Mesothelial cell of epicardium (in vitro differentiated cells): ENCODE measurements at regions not wholly inside any gene's neighbourhood (a gene's known extent, or its start where the extent isn't known, plus 50 kb on each side); places are given as distances from the start of the nearest gene placed in this dataset.
"Not testable (repeated sequence)": the region's sequence is repeated elsewhere in the genome, so short reads cannot be mapped to it uniquely, and the experiment has no call there.

ENCODE experiments used
- DNase-seq, 2 experiments: peaks; one replicate each; pipeline ENCODE4 v3.0.0; 2021; ENCODE audit warnings: low spot score in 2 of 2; ENCODE audit not compliant: unreplicated experiment in 2 of 2
- H3K27ac Mint-ChIP-seq: 2 replicates; pipeline ENCODE4 v1.8.0; 2021; ENCODE audit warnings: mixed read lengths
- H3K27me3 Mint-ChIP-seq: 2 replicates; pipeline ENCODE4 v1.8.0; 2021; ENCODE audit warnings: low read depth, mixed read lengths
- H3K36me3 Mint-ChIP-seq: 2 replicates; pipeline ENCODE4 v1.8.0; 2021; ENCODE audit warnings: mixed read lengths
- H3K4me1 Mint-ChIP-seq: 2 replicates; pipeline ENCODE4 v1.8.0; 2021; ENCODE audit warnings: mixed read lengths
- H3K4me3 Mint-ChIP-seq: 2 replicates; pipeline ENCODE4 v1.8.0; 2021; ENCODE audit warnings: mild to moderate bottlenecking, moderate library complexity, mixed read lengths
- H3K9me3 Mint-ChIP-seq: 2 replicates; pipeline ENCODE4 v1.8.0; 2021; ENCODE audit warnings: mixed read lengths
- CTCF ChIP-seq: fragments of 200-600 bp; sonication (generic); IDR thresholded peaks from one replicate; pipeline ENCODE4 v1.5.0; 2021; ENCODE audit warnings: antibody characterized with exemption; ENCODE audit not compliant: unreplicated experiment

GRCh38 chr15:100772892-100773520, 106.6 kb upstream of the ALDH1A3 start:
- no peak for TF ChIP-seq CTCF
- H3K27ac Mint-ChIP-seq, result peak overlapping the region; percentile 35

GRCh38 chr15:100774044-100774443, 105.6 kb upstream of the ALDH1A3 start:
- not testable (repeated sequence) for H3K9me3 Mint-ChIP-seq, H3K4me3 Mint-ChIP-seq, DNase-seq, H3K27me3 Mint-ChIP-seq, H3K27ac Mint-ChIP-seq, H3K36me3 Mint-ChIP-seq
- H3K4me1 Mint-ChIP-seq, result peaks cover 36% of the 10 kb centered on the region

More at GRCh38 chr15:100772892-100773520, 106.6 kb upstream of the ALDH1A3 start:
- no peak overlapping the region for H3K4me3 Mint-ChIP-seq
- H3K36me3 Mint-ChIP-seq, result peaks cover 2% of the 10 kb centered on the region
- H3K27me3 Mint-ChIP-seq, result no peaks in the 10 kb centered on the region
- DNase-seq, result no peak
- H3K4me1 Mint-ChIP-seq, result peaks cover 33% of the 10 kb centered on the region
- H3K9me3 Mint-ChIP-seq, result peaks cover 7% of the 10 kb centered on the region

GRCh38 chr15:100775581-100776185, 103.9 kb upstream of the ALDH1A3 start:
- H3K4me3 Mint-ChIP-seq, result no peak overlapping the region
- peaks cover 27% of the 10 kb centered on the region for H3K4me1 Mint-ChIP-seq
- peaks cover 2% of the 10 kb centered on the region for H3K36me3 Mint-ChIP-seq
- H3K27ac Mint-ChIP-seq, result no peak overlapping the region
- H3K27me3 Mint-ChIP-seq, result no peaks in the 10 kb centered on the region
- DNase-seq, result no peak
- H3K9me3 Mint-ChIP-seq, result peaks cover 7% of the 10 kb centered on the region
- TF ChIP-seq CTCF, result no peak

- Mint-ChIP-seq H3K27ac (no peak overlapping the region), H3K4me3 (no peak overlapping the region), H3K27me3 (peaks cover 1% of the 10 kb centered on the region), H3K9me3 (peaks cover 7% of the 10 kb centered on the region), H3K4me1 (peaks cover 11% of the 10 kb centered on the region), H3K36me3 (peaks cover 2% of the 10 kb centered on the region)
- TF ChIP-seq CTCF, result no peak
- peak in 1 of 2 experiments; percentile 24 for DNase-seq
Observed at GRCh38 chr15:100777821-100778220, 101.8 kb upstream of the ALDH1A3 start.

GRCh38 chr15:100778831-100779288, 100.8 kb upstream of the ALDH1A3 start:
- Mint-ChIP-seq H3K27me3 (peaks cover 8% of the 10 kb centered on the region), H3K9me3 (peaks cover 7% of the 10 kb centered on the region), H3K4me3 (no peak overlapping the region), H3K36me3 (no peaks in the 10 kb centered on the region), H3K4me1 (peaks cover 6% of the 10 kb centered on the region), H3K27ac (no peak overlapping the region)
- no peak for TF ChIP-seq CTCF
- peak in 1 of 2 experiments; percentile 29 for DNase-seq

- H3K9me3 Mint-ChIP-seq, result peaks cover 7% of the 10 kb centered on the region
- peaks cover 6% of the 10 kb centered on the region for H3K4me1 Mint-ChIP-seq
- H3K4me3 Mint-ChIP-seq, result no peak overlapping the region
- no peak for TF ChIP-seq CTCF
- no peaks in the 10 kb centered on the region for H3K36me3 Mint-ChIP-seq
- H3K27me3 Mint-ChIP-seq, result peaks cover 9% of the 10 kb centered on the region
- H3K27ac Mint-ChIP-seq, result no peak overlapping the region
- peak in 1 of 2 experiments; percentile 28 for DNase-seq
Observed at GRCh38 chr15:100779331-100780207, 100.1 kb upstream of the ALDH1A3 start.
